ENCODE measurements at regions not wholly inside any gene's neighbourhood (a gene's known extent, or its start where the extent isn't known, plus 50 kb on each side); places are given as distances from the start of the nearest gene placed in this dataset.

DNA sequence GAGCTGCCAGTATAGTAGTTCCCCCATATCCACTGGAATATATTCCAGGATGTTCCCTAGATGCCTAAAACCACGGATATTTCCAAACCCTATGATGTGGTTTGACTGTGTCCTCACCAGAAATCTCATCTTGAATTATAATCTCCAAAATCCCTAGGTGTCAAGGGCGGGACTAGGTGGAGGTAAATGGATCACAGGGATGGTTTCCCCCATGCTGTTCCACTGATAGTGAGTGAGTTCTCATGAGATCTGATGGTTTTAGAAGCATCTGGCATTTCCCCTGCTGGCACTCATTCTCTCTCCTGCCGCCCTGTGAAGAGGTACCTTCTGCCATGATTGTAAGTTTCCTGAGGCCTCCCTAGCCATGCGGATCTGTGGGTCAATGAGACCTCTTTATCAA is 168.6 kb downstream of the MAF start:
- Mint-ChIP-seq H3K9me3 (no peaks in the 10 kb centered on the region), H3K4me3 (no peak overlapping the region), H3K4me1 (peaks cover 27% of the 10 kb centered on the region), H3K36me3 (ENCODE audit: low read depth) (no peaks in the 10 kb centered on the region), H3K27me3 (ENCODE audit: low read depth) (peaks cover 33% of the 10 kb centered on the region), H3K27ac (no peak overlapping the region)
- TF ChIP-seq, protein P1, sequence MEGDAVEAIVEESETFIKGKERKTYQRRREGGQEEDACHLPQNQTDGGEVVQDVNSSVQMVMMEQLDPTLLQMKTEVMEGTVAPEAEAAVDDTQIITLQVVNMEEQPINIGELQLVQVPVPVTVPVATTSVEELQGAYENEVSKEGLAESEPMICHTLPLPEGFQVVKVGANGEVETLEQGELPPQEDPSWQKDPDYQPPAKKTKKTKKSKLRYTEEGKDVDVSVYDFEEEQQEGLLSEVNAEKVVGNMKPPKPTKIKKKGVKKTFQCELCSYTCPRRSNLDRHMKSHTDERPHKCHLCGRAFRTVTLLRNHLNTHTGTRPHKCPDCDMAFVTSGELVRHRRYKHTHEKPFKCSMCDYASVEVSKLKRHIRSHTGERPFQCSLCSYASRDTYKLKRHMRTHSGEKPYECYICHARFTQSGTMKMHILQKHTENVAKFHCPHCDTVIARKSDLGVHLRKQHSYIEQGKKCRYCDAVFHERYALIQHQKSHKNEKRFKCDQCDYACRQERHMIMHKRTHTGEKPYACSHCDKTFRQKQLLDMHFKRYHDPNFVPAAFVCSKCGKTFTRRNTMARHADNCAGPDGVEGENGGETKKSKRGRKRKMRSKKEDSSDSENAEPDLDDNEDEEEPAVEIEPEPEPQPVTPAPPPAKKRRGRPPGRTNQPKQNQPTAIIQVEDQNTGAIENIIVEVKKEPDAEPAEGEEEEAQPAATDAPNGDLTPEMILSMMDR (IDR thresholded peaks at IDR 0.05; ENCODE audit: unreplicated experiment in 3 of 3), result no peak

DNA sequence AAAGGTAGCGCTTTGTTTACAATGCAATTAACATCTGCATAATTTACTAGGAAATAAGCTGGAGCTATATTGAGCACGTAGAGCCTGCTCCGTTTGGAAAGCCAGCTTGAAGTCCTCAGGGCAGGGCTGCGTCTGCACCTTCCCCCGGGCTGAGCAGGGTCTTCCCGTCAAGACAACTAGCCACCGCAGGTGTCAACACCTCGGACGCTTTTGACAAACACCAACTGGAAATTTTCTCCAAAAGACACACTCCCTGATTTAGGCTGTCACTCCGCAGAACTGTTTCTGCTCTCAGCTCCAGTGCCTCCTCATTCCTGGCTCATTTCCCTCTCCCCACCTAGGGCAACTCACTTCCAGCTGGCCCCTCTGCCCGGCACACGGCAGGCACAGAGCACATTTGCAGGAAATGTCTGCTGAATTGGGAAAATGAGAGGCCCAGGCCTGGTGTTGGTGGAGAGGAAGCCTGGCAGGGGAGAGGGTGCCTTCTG is 170.3 kb downstream of the MAF start:
- H3K4me3 Mint-ChIP-seq, result peak overlapping the region in 2 of 3 experiments; percentile 11 to 34
- TF ChIP-seq, protein P1 (IDR thresholded peaks at IDR 0.05; ENCODE audit: unreplicated experiment in 3 of 3), result no peak
- no peaks in the 10 kb centered on the region for H3K9me3 Mint-ChIP-seq
- peak overlapping the region; percentile 94 to 96 (median 95) for H3K27ac Mint-ChIP-seq
- peaks cover 21% of the 10 kb centered on the region for H3K4me1 Mint-ChIP-seq
- H3K36me3 Mint-ChIP-seq (ENCODE audit: low read depth), result no peaks in the 10 kb centered on the region
- H3K27me3 Mint-ChIP-seq (ENCODE audit: low read depth), result peaks cover 36% of the 10 kb centered on the region

DNA sequence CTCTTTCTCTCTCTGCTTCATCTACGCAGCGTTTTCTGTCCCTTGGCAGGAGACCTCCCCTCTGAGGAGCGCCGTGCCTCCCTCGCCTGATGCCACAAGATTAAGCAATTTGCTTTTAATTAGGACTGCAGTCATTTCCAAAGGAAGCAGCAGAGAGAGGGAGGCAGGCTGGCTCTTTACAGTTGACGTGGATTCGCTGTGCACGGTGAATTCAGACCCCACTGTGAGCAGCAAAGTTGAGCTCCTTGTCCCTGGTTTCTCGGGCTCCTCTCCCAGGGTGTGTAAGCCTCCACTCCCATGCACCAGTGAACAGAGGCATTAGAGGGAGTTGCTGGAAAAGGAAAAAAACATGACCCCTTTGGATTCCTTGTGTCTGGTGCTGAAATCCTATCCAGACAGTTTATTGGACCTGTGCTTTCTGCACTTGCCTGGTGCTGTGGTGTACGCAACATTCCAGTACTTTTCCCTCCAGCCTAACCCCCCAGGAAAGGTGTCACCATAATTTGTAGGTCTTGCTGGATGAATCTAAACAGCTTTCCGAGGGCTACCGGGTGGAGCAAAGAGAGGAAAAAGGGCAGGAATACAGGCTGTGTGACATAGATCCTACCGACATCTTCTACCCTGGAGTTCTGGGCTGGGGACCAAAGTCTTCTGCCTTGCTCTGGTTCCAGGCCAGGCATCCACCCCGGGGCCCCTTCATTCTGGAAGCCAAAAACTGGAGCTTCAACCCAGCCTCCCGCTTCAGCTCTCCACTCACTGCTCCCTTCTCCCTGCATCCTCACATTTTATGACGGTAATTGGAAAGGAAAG is 171.0 kb downstream of the MAF start:
- H3K9me3 Mint-ChIP-seq, result no peaks in the 10 kb centered on the region
- H3K27ac Mint-ChIP-seq, result peak overlapping the region; percentile 94 to 96 (median 95)
- H3K27me3 Mint-ChIP-seq (ENCODE audit: low read depth), result peaks cover 36% of the 10 kb centered on the region
- H3K4me3 Mint-ChIP-seq, result peak overlapping the region; percentile 7 to 40 (median 34)
- H3K36me3 Mint-ChIP-seq (ENCODE audit: low read depth), result no peaks in the 10 kb centered on the region
- peaks cover 21% of the 10 kb centered on the region for H3K4me1 Mint-ChIP-seq
- TF ChIP-seq, protein P1 (IDR thresholded peaks at IDR 0.05; ENCODE audit: unreplicated experiment in 3 of 3), result no peak

DNA sequence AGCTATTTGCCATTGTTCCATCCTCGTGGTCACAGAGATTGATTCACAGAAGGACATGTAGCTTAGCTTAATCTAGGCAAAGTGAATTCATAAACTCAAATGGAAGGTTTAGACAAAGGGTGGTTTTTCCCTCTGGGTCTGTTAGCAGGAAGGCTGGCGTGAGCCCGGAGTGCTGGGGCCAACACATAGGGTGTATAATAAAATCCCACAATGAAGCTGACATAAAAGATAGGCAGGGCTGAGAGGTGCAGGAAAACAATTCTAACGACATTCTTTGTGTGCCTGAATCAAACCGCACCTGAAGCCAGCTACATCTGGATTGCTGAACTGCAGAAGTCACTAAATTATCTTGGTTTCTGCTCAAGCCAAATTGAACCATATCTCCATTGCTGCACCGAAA is 173.9 kb downstream of the MAF start:
- TF ChIP-seq, protein P1 (IDR thresholded peaks at IDR 0.05; ENCODE audit: unreplicated experiment in 3 of 3), result no peak
- H3K27me3 Mint-ChIP-seq (ENCODE audit: low read depth), result peaks cover 34% of the 10 kb centered on the region

DNA sequence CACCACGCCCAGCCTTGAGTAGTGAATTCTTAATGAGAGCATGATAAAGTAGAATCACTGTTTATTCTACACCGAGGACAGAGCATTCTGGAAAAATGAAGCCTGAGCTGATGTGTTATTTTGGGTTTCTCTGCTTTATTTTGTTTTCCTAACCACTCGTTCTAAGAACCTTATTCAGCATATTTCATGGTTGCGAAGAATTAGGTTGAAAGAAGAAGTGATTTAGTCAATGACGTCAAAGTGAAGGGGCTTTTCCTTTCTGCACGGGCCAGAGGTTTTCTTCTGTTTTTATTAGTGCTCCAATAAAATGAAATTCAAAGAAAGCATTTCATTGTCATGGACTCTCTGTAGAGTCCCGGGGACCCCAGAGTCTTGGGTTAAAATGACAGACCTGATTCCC is 178.5 kb downstream of the MAF start:
- Mint-ChIP-seq H3K27ac (no peak overlapping the region), H3K36me3 (ENCODE audit: low read depth) (no peaks in the 10 kb centered on the region), H3K4me3 (no peak overlapping the region), H3K9me3 (no peaks in the 10 kb centered on the region), H3K4me1 (peaks cover 21% of the 10 kb centered on the region), H3K27me3 (ENCODE audit: low read depth) (peaks cover 22% of the 10 kb centered on the region)
- TF ChIP-seq, protein P1 (IDR thresholded peaks at IDR 0.05; ENCODE audit: unreplicated experiment in 3 of 3), result no peak

More for the DNA sequence above, 173.9 kb downstream of the MAF start:
- Mint-ChIP-seq H3K27ac (no peak overlapping the region), H3K4me1 (peaks cover 21% of the 10 kb centered on the region), H3K36me3 (ENCODE audit: low read depth) (no peaks in the 10 kb centered on the region), H3K4me3 (no peak overlapping the region), H3K9me3 (no peaks in the 10 kb centered on the region)

DNA sequence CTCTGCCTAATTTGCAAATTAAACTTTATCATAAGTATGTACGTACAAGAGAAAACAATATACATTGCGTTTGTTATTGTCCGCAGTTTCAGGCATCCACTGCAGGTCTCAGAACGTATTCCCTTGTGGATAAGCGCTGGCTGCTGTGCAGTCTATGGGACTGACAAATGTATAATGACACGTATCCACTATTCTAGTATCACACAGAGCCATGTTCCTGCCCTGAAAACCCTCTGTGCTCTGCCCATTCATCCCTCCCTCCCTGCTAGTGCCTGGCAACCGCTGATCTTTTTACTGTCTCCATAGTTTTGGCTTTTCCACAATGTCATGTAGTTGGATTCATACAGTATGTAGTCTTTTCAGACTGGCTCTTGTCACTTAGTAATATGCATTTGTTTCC is 179.4 kb downstream of the MAF start:
- peaks cover 21% of the 10 kb centered on the region for H3K4me1 Mint-ChIP-seq
- H3K4me3 Mint-ChIP-seq, result no peak overlapping the region
- TF ChIP-seq, protein P1 (IDR thresholded peaks at IDR 0.05; ENCODE audit: unreplicated experiment in 3 of 3), result no peak
- no peaks in the 10 kb centered on the region for H3K36me3 Mint-ChIP-seq (ENCODE audit: low read depth)
- no peak overlapping the region for H3K27ac Mint-ChIP-seq
- no peaks in the 10 kb centered on the region for H3K9me3 Mint-ChIP-seq
- H3K27me3 Mint-ChIP-seq (ENCODE audit: low read depth), result peaks cover 22% of the 10 kb centered on the region
